ENCODE measurements at regions not wholly inside any gene's neighbourhood (a gene's known extent, or its start where the extent isn't known, plus 50 kb on each side); places are given as distances from the start of the nearest gene placed in this dataset.

DNA sequence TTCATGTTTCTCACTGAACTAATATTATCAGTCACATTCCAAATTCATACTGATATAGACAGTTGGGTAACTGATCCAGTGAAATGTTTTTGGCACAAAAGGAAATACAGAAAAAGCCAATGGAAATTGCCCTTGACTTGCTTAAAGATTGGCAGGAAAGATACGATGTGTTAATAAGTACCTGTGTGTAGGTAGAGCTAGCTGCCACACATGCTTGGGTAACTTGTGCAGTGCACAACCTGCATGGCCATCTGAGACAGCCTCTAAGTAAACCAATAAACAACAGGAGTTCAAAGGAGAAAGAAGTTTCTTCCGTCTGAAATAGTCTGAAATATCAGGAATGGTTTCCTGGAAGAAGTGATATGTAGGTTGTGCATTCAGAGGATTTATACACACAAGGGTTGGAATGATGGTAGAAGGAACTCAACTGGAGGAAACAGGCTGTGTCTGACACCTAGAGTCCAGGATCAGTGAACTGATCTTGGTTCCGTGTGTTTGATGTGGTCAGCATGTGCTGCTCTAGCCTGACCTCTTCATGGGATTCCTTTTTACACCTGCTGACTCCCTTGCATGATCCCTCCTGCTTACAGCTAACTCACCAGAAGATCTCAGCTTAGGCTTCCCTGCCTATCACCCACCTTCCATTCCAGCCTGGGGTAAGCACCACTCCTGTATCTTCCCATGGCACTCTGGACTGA is 81.4 kb upstream of the KRR1 start:
- BruUV-seq (replicated peaks): no TSS peak
- WGBS (ENCODE audit: insufficient coverage, low coverage, missing lambda C conversion rate): 0% methylated on average over 3 of the region's 3 CpGs
- H4K20me1 ChIP-seq (replicated peaks; ENCODE audit: control insufficient read depth, insufficient read depth, low read length): no peaks in the 10 kb centered on the region
- intact Hi-C loops (cut with micrococcal nuclease) (no loop called here), in situ Hi-C loops (cut with MboI) (no loop called here)
- no peak overlapping the region for H2AFZ ChIP-seq (ENCODE audit: low read depth, low read length)
- no peak overlapping the region for H3K9ac ChIP-seq (ENCODE audit: insufficient read depth in 1 of 2, low read depth in 2 of 2, low read length in 2 of 2)
- H3K36me3 ChIP-seq (ENCODE audit: control insufficient read depth, insufficient read depth, low read length): no peaks in the 10 kb centered on the region
- no peaks in the 10 kb centered on the region for H3K4me1 ChIP-seq (replicated peaks in 1 of 2; ENCODE audit: control insufficient read depth in 2 of 2, insufficient read depth in 2 of 2, low read length in 2 of 2)
- H3K79me2 ChIP-seq (ENCODE audit: control insufficient read depth, insufficient read depth, low read length): no peaks in the 10 kb centered on the region
- no peak for TF ChIP-seq ZNF41 (CRISPR knock-in tag; conservative IDR thresholded peaks at IDR 0.05)
- no peak for TF ChIP-seq ZNF324 (CRISPR knock-in tag; IDR thresholded peaks at IDR 0.05)
- TF ChIP-seq YBX1 (IDR thresholded peaks at IDR 0.05): no peak
- no peak for TF ChIP-seq NR2F6 (CRISPR knock-in tag; IDR thresholded peaks at IDR 0.05)
- TF ChIP-seq POLR2A (conservative IDR thresholded peaks at IDR 0.05): no peak
- no peak for TF ChIP-seq EZH2 (IDR thresholded peaks at IDR 0.05; ENCODE audit: borderline replicate concordance, low read depth, low read length)
- TF ChIP-seq ZNF583 (CRISPR knock-in tag; IDR thresholded peaks at IDR 0.05): no peak
- TF ChIP-seq MYC (IDR thresholded peaks at IDR 0.05; ENCODE audit: low read depth, low read length): no peak
- TF ChIP-seq MYC (CRISPR knock-in tag; IDR thresholded peaks at IDR 0.05; ENCODE audit: borderline replicate concordance, low read depth): no peak
- no peak for TF ChIP-seq KLF6 (CRISPR knock-in tag; IDR thresholded peaks at IDR 0.05; ENCODE audit: borderline replicate concordance)
- TF ChIP-seq, protein P1, sequence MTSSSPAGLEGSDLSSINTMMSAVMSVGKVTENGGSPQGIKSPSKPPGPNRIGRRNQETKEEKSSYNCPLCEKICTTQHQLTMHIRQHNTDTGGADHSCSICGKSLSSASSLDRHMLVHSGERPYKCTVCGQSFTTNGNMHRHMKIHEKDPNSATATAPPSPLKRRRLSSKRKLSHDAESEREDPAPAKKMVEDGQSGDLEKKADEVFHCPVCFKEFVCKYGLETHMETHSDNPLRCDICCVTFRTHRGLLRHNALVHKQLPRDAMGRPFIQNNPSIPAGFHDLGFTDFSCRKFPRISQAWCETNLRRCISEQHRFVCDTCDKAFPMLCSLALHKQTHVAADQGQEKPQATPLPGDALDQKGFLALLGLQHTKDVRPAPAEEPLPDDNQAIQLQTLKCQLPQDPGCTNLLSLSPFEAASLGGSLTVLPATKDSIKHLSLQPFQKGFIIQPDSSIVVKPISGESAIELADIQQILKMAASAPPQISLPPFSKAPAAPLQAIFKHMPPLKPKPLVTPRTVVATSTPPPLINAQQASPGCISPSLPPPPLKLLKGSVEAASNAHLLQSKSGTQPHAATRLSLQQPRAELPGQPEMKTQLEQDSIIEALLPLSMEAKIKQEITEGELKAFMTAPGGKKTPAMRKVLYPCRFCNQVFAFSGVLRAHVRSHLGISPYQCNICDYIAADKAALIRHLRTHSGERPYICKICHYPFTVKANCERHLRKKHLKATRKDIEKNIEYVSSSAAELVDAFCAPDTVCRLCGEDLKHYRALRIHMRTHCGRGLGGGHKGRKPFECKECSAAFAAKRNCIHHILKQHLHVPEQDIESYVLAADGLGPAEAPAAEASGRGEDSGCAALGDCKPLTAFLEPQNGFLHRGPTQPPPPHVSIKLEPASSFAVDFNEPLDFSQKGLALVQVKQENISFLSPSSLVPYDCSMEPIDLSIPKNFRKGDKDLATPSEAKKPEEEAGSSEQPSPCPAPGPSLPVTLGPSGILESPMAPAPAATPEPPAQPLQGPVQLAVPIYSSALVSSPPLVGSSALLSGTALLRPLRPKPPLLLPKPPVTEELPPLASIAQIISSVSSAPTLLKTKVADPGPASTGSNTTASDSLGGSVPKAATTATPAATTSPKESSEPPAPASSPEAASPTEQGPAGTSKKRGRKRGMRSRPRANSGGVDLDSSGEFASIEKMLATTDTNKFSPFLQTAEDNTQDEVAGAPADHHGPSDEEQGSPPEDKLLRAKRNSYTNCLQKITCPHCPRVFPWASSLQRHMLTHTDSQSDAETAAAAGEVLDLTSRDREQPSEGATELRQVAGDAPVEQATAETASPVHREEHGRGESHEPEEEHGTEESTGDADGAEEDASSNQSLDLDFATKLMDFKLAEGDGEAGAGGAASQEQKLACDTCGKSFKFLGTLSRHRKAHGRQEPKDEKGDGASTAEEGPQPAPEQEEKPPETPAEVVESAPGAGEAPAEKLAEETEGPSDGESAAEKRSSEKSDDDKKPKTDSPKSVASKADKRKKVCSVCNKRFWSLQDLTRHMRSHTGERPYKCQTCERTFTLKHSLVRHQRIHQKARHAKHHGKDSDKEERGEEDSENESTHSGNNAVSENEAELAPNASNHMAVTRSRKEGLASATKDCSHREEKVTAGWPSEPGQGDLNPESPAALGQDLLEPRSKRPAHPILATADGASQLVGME (CRISPR knock-in tag; IDR thresholded peaks at IDR 0.05): no peak
- TF ChIP-seq FIP1L1 (IDR thresholded peaks at IDR 0.05; ENCODE audit: low read depth, low read length, poor library complexity, severe bottlenecking): no peak
- CTCF ChIA-PET (ENCODE audit: low intra/inter-chr PET ratio): no interaction called here
- no peak overlapping the region for H3K27ac ChIP-seq (ENCODE audit: extremely low read depth, low read depth, low read length)
- DNase-seq (ENCODE audit: extremely low read depth in 1 of 4, low spot score in 3 of 4) (no peak), ATAC-seq (no peak), FAIRE-seq (peak; percentile 44)
- no peak overlapping the region for H3K4me3 ChIP-seq
- no peaks in the 10 kb centered on the region; the same call in 1 of the 2 replicates for H3K9me3 ChIP-seq (replicated peaks; ENCODE audit: control insufficient read depth, insufficient read depth, low read depth, low read length)
- H3K27me3 ChIP-seq (ENCODE audit: control insufficient read depth in 2 of 2, insufficient read depth in 2 of 2, low read length in 2 of 2): no peaks in the 10 kb centered on the region
- H3K9me1 ChIP-seq (ENCODE audit: control insufficient read depth, insufficient read depth, low read length): no peaks in the 10 kb centered on the region
- POLR2A ChIA-PET: interaction anchor here (1.0 kb wide), 1 partner anchor 9 kb away, joined by 3 read pairs; no protein-coding TSS in a partner anchor
- no peak overlapping the region for H3K4me2 ChIP-seq (ENCODE audit: insufficient read depth, low read length)
